ENCODE measurements at regions not wholly inside any gene's neighbourhood (a gene's known extent, or its start where the extent isn't known, plus 50 kb on each side); places are given as distances from the start of the nearest gene placed in this dataset.
"Not testable (repeated sequence)": the region's sequence is repeated elsewhere in the genome, so short reads cannot be mapped to it uniquely, and the experiment has no call there.

- DNase-seq = no peak
- no peak overlapping the region for H3K27ac ChIP-seq
- TF ChIP-seq POLR2A (IDR thresholded peaks at IDR 0.05) (no peak), CTCF (IDR thresholded peaks at IDR 0.05) (no peak)
- no peaks in the 10 kb centered on the region for H3K36me3 ChIP-seq
- no peaks in the 10 kb centered on the region for H3K9me3 ChIP-seq
- no peaks in the 10 kb centered on the region for H3K27me3 ChIP-seq
- intact Hi-C loops (cut with DNase I) = no loop called here
- H3K4me1 ChIP-seq = no peaks in the 10 kb centered on the region
- H3K4me3 ChIP-seq = no peak overlapping the region
- WGBS, 2 donors = 29 to 42% methylated on average over 3 of the region's 3 CpGs
Measured at GRCh38 chr3:34511891-34512290, 713.5 kb downstream of the PDCD6IP start.

GRCh38 chr3:34519008-34519407, 720.6 kb downstream of the PDCD6IP start:
- H3K4me3 ChIP-seq; H3K27ac ChIP-seq; H3K27me3 ChIP-seq; DNase-seq; H3K4me1 ChIP-seq; H3K9me3 ChIP-seq; H3K36me3 ChIP-seq; intact Hi-C loops (cut with DNase I): not testable (repeated sequence)
- WGBS, 2 donors = 59 to 89% methylated on average over 2 of the region's 2 CpGs

GRCh38 chr3:34531156-34531555, 732.7 kb downstream of the PDCD6IP start:
- WGBS, 2 donors = 62 to 69% methylated on average over 5 of the region's 5 CpGs
- intact Hi-C loops (cut with DNase I) = no loop called here
- H3K9me3 ChIP-seq = no peaks in the 10 kb centered on the region
- no peaks in the 10 kb centered on the region for H3K27me3 ChIP-seq
- no peak overlapping the region for H3K4me3 ChIP-seq
- TF ChIP-seq POLR2A (IDR thresholded peaks at IDR 0.05) (no peak), CTCF (IDR thresholded peaks at IDR 0.05) (no peak)
- H3K4me1 ChIP-seq = no peaks in the 10 kb centered on the region
- DNase-seq = no peak
- no peaks in the 10 kb centered on the region for H3K36me3 ChIP-seq
- H3K27ac ChIP-seq = no peak overlapping the region

GRCh38 chr3:34533451-34533850, 735.0 kb downstream of the PDCD6IP start:
- DNase-seq = no peak
- Histone ChIP-seq H3K9me3 (no peaks in the 10 kb centered on the region), H3K36me3 (no peaks in the 10 kb centered on the region), H3K4me1 (no peaks in the 10 kb centered on the region), H3K27ac (no peak overlapping the region), H3K27me3 (no peaks in the 10 kb centered on the region), H3K4me3 (no peak overlapping the region)
- WGBS, 2 donors = 39 to 82% methylated on average over 2 of the region's 2 CpGs
- TF ChIP-seq POLR2A (IDR thresholded peaks at IDR 0.05) (no peak), CTCF (IDR thresholded peaks at IDR 0.05) (no peak)
- intact Hi-C loops (cut with DNase I) = no loop called here

GRCh38 chr3:34534013-34534412, 735.6 kb downstream of the PDCD6IP start:
- Histone ChIP-seq H3K36me3 (no peaks in the 10 kb centered on the region), H3K27me3 (no peaks in the 10 kb centered on the region), H3K4me1 (no peaks in the 10 kb centered on the region), H3K4me3 (no peak overlapping the region), H3K27ac (no peak overlapping the region), H3K9me3 (no peaks in the 10 kb centered on the region)
- intact Hi-C loops (cut with DNase I) = no loop called here
- 88% methylated on average over 1 of the region's 1 CpG; no CpG with 5 or more reads in 1 of the 2 donors for WGBS, 2 donors
- DNase-seq = no peak
- TF ChIP-seq CTCF (IDR thresholded peaks at IDR 0.05) = no peak
- TF ChIP-seq POLR2A (IDR thresholded peaks at IDR 0.05) = no peak

- Histone ChIP-seq H3K36me3 (no peaks in the 10 kb centered on the region), H3K27me3 (no peaks in the 10 kb centered on the region), H3K4me3 (no peak overlapping the region), H3K9me3 (no peaks in the 10 kb centered on the region), H3K27ac (no peak overlapping the region), H3K4me1 (no peaks in the 10 kb centered on the region)
- TF ChIP-seq CTCF (IDR thresholded peaks at IDR 0.05) (no peak), POLR2A (IDR thresholded peaks at IDR 0.05) (no peak)
- no peak for DNase-seq
- WGBS, 2 donors = 73 to 78% methylated on average over 4 of the region's 4 CpGs
- intact Hi-C loops (cut with DNase I) = no loop called here
Measured at GRCh38 chr3:34544136-34544535, 745.7 kb downstream of the PDCD6IP start.

Data from esophagus squamous epithelium (tissue), 5 donors.